ENCODE measurements at regions not wholly inside any gene's neighbourhood (a gene's known extent, or its start where the extent isn't known, plus 50 kb on each side); places are given as distances from the start of the nearest gene placed in this dataset.
"Not testable (repeated sequence)": the region's sequence is repeated elsewhere in the genome, so short reads cannot be mapped to it uniquely, and the experiment has no call there.

- no peak for DNase-seq (ENCODE audit: low read depth)
These were observed 162.5 kb downstream of the SOX3 start for GRCh38 chrX:140342410-140342809.

- DNase-seq (ENCODE audit: low read depth), result no peak
These were observed 167.6 kb downstream of the SOX3 start for GRCh38 chrX:140337263-140337662.

- no peak for DNase-seq (ENCODE audit: low read depth)
These were observed 186.6 kb downstream of the SOX3 start for GRCh38 chrX:140318296-140318695.

GRCh38 chrX:140317462-140317861 is 187.4 kb downstream of the SOX3 start:
- no peak for DNase-seq (ENCODE audit: low read depth)

- DNase-seq (ENCODE audit: low read depth), result no peak
These were observed 205.7 kb downstream of the SOX3 start for GRCh38 chrX:140298960-140299825.

- no peak for DNase-seq (ENCODE audit: low read depth)
These were observed 207.6 kb downstream of the SOX3 start for GRCh38 chrX:140297273-140297672.

GRCh38 chrX:140292961-140293360 is 211.9 kb downstream of the SOX3 start:
- no peak for DNase-seq (ENCODE audit: low read depth)

- DNase-seq (ENCODE audit: low read depth), result no peak
These were observed 212.7 kb downstream of the SOX3 start for GRCh38 chrX:140292188-140292587.

GRCh38 chrX:140274811-140275525 is 229.9 kb downstream of the SOX3 start:
- DNase-seq (ENCODE audit: low read depth), result peak; percentile 6

- no peak for DNase-seq (ENCODE audit: low read depth)
These were observed 230.9 kb downstream of the SOX3 start for GRCh38 chrX:140273921-140274320.

GRCh38 chrX:140250391-140250790 is 254.5 kb downstream of the SOX3 start:
- no peak for DNase-seq (ENCODE audit: low read depth)

GRCh38 chrX:140249088-140249487 is 255.8 kb downstream of the SOX3 start:
- DNase-seq (ENCODE audit: low read depth), result no peak

GRCh38 chrX:140229191-140229590 is 263.9 kb upstream of the CXorf66 start:
- no peak for DNase-seq (ENCODE audit: low read depth)

GRCh38 chrX:140226037-140226436 is 260.7 kb upstream of the CXorf66 start:
- not testable (repeated sequence) for DNase-seq (ENCODE audit: low read depth)

- DNase-seq (ENCODE audit: low read depth), result not testable (repeated sequence)
These were observed 250.6 kb upstream of the CXorf66 start for GRCh38 chrX:140215894-140216293.

- DNase-seq (ENCODE audit: low read depth), result not testable (repeated sequence)
These were observed 249.2 kb upstream of the CXorf66 start for GRCh38 chrX:140214518-140214917.

GRCh38 chrX:140206657-140207056 is 241.3 kb upstream of the CXorf66 start:
- no peak for DNase-seq (ENCODE audit: low read depth)

- no peak for DNase-seq (ENCODE audit: low read depth)
These were observed 225.3 kb upstream of the CXorf66 start for GRCh38 chrX:140190441-140191108.

- DNase-seq (ENCODE audit: low read depth), result no peak
These were observed 215.3 kb upstream of the CXorf66 start for GRCh38 chrX:140180585-140180984.

- DNase-seq (ENCODE audit: low read depth), result no peak
These were observed 212.5 kb upstream of the CXorf66 start for GRCh38 chrX:140177821-140178220.

- DNase-seq (ENCODE audit: low read depth), result no peak
These were observed 207.1 kb upstream of the CXorf66 start for GRCh38 chrX:140172401-140172800.

- DNase-seq (ENCODE audit: low read depth), result no peak
These were observed 202.2 kb upstream of the CXorf66 start for GRCh38 chrX:140167551-140167950.

- DNase-seq (ENCODE audit: low read depth), result no peak
These were observed 200.5 kb upstream of the CXorf66 start for GRCh38 chrX:140165849-140166248.

Data from GM04504 (cell line).